LHCN-M2 (cell line): ENCODE measurements at regions not wholly inside any gene's neighbourhood (a gene's known extent, or its start where the extent isn't known, plus 50 kb on each side); places are given as distances from the start of the nearest gene placed in this dataset.

Experiments
- DNase-seq: peaks from one replicate; pipeline ENCODE4 v3.0.0-alpha.2; 2012; ENCODE audit warnings: low read depth

DNA sequence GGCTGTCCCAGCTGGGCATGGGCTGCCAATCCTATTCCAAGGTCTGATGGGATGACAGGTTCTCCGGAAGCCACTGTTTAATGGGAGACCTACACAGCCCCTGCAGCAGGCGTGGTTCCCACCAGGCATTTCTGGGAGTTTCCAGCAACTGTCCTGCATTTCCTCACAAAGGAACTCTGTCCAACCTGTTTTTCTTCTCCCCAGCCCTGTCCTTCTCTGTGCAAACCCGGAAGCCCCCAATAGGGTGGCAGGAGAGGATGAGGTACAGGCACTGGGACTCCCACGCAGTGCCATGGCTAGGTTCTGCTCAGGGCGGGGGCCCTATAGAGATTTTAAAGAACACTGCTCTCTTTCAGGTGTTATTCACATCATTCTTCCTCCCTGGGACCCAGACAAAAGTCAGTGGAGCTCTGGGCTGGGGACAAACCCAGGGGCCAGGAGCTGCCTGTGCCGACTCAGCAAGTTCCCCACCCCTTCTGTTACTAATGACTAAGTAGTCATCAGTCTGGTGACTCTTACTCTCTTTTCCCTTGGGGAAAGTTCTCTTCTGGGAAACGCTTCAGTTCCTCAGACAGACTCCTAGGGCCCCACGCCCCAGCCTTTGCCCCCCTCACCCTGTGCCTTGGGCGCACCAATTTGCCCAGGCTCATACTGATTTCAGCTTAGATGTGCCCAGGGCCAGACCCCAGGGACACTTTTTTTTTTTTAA is 97.7 kb downstream of the CD47 start:
- peak; percentile 52 for DNase-seq

DNA sequence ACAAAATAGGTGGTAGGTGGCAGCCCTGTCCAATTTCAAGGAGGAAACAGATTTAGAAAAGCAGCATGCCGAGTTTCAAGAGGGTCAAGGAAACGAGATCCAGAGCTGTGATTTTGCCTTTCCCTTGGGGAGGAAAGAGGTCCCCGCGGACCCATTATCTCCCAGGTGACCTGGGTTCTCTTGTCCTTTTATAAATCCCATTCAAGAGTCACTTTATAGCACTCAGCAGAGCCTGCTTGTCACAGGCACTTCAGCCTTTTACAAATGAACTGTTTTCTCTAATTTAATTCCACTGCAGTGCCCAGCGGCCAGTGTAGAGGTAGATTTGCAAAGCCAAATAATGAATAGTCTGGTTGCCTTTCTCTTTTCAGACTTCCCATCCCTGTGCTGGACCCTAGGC is 99.9 kb downstream of the CD47 start:
- no peak for DNase-seq

DNA sequence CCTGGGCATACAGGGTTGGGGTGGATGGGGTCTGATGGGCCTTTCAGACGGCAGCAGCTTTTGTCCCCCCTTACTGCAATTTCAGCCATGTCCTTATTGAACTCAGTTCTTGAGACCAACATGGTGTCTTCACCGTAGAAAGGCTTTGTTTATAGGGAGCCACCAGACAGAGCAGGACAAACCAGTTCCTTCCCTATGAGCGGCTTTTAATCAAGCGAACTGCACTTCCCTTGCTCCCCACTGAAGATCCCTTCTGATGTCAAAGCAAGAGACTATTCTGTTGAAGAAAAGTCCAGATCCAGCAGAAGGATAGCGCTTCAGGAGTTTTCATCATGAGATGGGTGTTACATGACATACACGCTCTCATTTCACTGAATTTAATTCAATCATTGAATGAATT is 100.4 kb downstream of the CD47 start:
- no peak for DNase-seq

DNA sequence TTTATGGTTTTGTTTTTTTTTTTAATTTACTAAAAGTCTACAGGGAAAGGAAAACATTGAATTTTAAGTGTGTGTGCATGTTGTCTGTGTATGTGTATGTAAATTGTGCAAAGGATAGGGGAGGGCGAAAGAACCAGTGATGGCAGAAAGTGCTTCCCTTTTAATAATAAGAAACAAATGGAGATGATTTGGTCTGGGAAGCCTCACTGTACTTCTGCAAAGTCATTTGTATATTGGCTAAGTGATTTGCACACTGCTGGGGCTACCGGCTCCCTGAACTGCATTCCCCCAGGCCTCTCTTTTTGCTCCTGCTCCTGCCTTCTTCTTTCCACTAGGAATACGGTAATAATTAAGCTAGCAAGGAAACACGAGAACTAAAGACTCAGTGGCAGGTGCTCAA is 101.2 kb downstream of the CD47 start:
- DNase-seq: no peak

DNA sequence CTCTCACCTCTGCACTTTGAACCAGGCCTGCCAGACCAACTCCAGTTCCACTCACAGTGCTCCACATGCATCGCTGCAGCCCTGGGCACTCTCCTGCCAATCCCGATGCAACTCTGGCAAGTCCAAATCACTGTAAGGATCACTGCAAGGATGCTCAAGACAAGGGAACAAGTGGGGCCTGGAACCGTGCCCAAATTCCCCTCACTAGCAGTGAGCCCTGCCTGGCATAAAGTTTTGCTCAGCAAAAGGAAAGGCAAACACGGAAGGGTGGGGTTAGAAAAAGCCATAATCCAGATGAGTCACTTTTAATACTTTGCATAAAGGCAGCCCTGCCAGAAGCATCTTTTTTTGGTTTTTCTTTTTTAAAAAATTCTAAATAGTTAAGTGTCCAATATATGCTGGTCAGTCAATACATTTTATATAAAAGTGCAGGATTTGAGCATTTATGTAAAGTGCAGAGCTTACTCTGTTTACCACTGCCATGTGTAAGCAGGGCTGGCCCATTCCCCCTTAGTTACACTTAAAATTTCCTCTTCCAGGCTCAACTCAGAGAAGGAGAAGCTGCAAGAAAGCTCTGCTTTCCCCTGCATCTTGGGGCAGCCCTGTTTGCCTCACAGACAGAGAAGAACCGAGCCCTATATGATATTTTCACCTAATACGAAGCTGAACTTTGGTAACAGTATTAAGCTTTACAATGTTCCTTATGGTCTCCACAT is 102.2 kb downstream of the CD47 start:
- peak; percentile 50 for DNase-seq

DNA sequence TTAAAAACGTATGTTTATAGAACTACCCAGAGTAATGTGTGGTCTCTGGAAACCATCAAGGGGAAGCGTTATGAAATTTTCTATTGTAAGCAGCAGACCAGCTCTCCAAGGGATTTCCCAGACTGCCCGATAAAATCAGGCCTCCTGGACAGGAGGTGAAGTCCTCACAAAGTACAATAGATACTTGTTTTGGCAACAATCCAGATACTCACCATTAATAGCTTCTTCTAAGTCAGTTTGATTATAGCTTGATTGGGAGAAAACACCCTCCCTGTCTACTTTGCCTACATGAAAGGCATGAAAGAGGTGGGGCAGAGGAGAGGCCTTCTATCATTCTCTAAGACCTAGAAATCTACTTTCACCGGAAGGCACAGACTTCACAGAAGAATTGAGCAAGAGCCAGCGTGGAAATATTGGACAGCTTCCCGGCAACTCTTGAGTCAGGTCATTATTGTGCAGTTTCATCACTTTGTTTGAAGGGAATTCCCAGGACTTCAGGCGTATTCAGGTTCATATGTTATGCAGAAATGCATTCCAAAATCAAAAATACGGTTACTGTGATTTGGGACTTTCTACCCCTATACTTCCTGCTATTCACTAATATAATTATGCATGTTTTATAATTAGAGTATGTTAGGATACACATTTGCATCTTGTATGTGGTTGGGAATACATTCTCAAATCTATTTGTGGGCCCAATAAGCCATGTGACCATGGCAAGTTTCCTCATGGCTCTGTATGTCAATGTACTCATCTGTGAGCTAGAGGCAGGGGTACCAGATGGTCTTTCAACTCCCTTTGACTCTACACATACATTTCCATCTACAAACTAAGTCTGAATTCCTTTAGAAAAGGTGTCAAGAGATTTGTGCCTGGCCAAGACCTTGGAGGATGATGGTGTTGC is 103.5 kb downstream of the CD47 start:
- DNase-seq: peak; percentile 81

DNA sequence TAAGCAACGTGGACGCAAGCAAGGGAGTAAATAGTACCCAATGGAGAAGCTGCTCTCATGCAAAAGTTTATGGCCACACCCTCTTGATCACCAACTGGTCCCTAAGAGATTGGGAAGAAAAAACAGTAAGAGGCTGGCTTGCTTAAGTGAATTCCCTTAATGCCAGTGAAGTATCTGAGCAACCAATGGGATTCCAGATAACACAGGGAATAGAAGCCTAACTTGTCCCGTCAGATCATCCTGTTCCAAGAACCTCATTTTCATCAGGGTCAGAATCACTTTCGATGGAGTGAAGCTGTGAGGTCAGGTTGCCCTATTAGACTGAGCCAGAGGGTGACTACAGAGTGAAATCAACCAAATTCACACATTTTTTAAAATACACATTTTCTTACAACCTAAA is 104.3 kb downstream of the CD47 start:
- DNase-seq: no peak

DNA sequence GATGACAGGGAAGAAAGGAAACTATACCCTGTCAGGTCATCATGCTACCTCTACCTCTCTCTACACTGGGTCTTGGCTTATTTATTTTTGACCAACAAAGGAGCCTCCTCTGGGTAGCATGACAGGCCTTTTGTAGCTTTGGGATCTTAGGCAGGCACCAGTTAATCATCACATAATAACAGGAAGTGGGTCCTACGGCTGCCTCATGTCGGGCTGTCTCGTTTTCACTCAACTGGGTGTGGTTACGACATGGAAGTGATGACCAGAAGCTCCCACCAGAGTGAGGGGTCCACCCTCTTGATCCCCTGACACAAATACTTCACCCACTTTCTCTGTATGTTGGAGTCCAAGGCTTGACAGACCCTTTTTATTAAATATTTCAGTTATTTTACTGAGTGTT is 105.3 kb downstream of the CD47 start:
- no peak for DNase-seq

DNA sequence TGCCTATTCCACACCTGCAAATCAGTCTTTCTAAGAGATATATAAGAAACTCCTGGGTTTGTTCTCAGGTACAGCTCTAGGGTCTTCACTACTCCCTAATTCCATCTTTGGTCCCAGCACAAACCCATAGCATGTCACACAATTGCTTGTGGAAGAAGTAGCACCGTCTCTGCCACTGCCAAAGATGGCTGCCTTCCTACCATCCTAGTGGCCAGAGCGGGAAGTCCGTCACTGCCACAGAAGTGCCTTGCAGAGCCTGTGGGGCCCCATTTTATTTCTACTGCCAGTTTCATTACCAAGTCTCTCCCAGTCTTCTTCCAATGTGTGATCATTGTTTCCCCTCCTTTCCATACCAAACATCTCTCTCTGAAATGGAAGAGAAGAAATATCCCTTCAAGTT is 107.6 kb downstream of the CD47 start:
- DNase-seq: no peak

DNA sequence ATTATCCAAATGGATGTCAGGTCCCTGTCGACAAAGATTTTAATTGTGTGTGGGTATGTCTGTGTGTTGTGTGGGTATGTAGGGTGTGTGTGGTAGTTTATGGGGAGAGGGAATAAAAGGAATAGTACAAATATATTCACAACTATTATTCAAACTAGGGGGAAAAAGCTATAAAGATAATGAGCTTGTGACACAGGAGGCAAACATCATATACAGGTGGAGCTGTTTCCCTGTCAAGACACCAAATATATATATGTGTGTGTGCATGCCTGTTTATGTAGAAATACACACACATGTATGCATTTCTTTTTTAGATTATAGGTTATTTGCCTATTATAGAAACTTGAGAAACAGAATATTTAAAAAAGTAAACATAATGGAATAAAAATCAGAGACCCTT is 108.7 kb downstream of the CD47 start:
- DNase-seq: no peak

DNA sequence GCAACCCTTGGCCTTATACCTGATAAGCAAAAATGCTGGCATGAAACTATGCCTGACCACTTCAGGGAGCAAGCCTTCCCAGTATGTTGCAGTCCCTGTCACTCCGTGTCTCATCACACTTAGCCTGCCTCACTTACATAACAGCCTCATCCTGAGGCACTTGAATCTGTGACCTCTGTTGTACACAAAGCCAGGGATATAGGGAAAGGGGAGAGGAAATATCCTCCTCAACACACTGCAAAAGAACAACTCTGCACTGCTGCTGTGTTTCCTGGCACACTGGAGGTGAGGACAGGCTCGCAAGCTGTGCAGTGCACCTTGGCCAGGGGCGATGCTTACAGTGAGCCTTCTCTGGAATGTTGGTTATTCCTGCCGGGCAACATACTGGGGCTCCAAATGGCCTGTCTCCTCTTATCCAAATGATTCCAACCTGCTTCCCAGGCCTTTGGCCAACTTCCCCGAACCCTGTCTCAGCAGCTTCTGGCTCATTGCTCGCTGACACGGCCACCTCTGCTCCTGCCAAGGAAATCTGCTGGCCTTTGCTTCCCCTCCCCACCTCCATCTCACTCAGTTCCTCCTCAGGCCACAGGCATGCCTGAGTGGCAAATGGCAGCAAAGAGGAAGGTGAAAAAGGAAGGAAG is 109.2 kb downstream of the CD47 start:
- no peak for DNase-seq

DNA sequence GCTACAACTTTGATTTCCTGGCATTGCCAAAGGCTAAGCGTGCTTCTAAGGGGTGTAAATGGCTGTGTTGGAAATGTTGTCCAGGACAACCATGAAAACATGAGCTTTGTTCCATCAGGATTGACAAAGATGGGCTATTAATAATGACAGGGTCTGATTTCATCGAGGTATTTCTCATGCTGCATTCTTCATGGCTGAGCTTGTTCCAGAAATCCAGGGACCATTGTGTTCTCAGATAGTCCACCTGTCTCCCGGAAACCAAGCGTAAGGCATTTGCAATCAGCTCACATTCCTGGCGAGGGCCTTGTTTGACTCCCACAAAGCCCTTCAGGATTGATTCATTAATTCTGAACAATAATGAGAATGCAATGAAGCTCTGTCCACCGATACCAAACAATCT is 111.3 kb downstream of the CD47 start:
- DNase-seq: no peak

DNA sequence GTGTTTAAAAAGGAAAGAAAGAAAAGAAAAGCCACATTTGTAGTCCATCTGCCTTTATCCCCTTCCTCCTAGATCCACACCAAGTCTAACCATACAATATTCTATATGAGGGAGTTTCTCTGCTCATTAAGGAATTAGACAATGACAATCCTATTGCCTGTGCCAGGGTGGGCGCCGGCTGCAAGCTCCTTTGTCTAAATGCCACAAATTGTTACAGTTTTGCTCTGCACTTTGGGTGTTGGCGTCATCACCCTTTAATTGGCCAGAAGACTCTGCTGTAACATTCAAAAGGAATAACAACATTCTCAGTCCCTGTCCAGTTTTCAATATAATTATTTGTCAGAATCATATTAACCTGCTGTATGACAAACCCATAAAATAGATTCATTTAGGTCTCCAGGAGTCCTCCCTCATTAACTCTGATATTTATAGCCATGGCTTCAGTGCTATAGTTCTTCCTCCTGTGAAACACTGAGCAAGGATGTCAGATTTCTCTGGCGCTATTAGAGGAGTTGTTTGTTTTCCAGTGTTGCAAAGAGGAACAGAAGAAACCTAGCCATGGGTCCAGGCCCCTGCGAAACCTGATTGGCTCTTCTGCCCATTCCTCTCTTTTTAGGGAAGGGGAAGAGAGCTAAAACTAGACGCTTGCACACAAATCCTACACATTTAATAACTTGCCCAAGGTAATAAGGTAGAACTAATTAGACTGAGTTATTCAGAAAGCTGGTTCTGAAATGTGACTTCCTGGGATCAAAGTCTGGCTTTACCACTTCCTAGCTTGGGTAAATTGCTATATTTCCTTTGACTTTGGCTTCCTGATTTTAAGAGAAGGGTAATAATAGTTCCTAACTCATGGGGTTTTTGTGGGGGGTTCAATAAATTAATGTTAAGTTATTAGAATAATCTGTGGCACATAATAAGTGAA is 112.4 kb downstream of the CD47 start:
- no peak for DNase-seq

DNA sequence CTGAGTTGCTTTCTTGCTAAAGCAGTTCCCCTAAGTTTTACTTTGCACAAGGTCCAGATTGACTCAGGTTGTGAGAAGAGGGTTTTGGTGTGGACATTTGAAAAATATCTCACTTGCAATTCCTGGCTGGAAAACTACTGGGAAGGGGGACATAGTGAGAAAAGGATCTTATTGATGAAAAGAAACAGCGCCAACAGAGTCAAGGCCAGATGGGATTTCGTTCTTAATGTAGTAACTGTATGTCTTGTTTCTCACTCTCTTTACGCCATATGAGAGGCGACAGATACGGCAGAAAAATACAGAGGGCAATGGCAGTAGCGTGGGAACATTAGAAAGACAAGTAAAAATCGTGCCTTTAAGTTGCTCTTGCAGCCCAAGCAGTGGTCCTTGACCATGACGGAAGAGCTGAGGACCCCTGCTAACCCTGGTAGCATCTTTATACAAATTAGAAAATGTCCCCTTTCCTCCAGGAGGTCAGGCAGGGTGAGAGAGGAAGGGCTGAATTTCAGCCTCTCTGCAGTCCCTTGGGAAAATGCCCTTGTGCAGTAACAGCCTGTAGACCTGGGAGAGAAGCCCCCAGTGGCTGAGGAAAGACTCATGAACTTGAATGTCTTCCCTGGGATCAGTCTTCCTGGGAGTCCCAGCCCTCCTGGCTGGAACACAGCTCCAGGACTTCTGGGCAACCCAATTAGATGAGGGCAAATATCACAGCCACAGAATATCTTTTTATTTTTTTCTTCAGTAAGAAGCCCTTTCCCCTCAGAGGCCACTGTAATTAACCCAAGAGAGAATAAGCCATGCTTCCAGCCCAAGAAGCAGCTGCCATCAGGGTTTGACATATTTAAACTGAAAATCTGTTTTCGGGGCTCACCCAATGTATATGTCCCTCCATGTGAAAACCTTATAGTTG is 113.4 kb downstream of the CD47 start:
- DNase-seq: no peak

DNA sequence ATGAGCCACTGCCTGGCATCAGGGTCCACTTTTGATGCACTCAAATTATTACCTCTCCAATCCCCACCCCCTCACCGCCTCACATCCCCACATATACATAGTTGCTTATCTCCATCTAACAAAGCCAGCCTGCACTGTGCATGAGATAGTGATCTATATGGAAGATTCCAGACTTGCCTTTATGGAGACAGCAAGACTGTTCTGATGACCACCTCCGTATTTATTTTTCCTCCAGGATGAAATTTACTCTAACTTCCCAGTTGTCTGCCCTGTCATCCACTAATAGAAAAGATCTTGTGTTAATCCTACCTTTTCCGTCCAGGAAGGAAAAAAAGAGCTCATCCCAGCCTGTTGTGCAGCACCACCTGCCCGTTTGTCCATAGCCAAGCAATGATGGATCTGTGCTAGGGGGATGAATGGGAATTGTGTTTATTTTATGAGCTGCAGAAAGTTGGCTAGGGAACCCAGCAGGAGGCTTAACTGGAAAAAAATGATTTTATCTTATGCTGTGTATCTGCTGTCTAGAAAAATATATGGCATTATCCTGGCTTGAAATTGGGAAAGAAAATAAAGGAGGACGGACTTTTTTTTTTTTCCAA is 114.5 kb downstream of the CD47 start:
- DNase-seq: no peak

DNA sequence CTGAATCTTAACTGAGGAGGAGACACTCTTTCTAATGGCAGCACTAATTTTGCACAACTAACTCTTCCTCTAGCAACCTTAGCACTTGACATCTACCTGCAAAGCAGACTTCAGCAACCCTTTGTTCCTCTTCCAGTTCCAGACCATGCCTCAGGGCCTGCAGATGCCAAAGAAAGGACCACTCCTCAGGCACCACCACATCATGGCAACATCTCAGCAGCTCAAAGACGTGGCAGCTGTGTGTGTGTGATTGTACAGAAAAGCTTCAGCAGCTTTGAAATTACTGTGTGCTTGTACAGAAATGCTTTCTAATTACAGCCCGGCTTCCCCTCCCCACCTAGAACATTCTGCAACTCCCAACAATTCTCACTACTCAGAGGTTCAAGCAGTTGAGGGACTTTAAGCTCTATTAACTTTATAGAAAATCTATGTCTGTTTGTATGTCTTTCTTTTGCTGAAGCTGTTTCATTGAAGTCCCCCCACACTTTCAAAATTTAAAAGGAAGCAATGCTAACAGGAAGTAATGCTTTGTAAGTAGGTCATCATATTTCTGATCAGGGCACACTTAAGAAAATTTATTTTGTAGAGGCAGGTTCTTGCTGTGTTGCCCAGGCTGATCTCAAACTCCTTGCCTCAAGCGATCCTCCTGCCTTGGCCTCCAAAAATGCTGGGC is 115.2 kb downstream of the CD47 start:
- DNase-seq: no peak

DNA sequence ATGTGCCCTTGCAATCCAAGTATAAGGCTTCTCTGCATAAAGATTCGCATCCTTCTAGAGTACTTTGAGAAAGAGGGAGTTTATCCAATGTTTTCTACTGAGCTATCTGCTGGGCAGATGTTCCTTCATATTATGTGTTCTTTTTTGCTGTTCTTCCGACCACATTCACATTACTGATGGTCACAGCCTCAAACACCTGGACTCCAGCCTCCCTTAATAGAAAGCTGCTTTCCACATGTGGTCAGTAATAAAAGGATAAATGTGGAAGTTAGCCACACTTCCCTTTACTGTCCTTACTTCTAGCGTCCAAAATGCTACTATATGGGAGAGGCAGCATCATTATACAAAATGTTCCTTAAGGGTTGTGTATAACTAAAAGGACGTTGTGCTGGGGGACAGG is 116.9 kb downstream of the CD47 start:
- no peak for DNase-seq

DNA sequence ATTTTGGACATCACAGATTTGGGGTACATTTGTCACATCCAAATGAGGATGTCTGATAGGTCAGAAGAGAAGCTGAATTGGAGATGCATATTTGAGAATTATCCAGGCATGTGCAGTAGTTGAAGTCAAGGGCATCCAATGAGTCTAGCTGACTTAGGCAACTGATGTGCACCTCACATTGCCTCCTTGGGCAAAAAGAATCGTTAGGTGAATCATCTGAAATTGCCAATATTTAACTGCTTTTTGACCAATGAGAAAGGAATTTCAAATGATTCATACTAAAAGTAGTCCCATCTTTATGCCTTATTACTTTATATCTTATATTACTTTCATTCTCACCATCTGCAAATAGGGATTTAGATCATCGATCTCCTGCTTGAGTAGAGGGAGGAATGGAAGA is 117.7 kb downstream of the CD47 start:
- DNase-seq: no peak
